Mesothelial cell of epicardium (in vitro differentiated cells): ENCODE measurements at regions not wholly inside any gene's neighbourhood (a gene's known extent, or its start where the extent isn't known, plus 50 kb on each side); places are given as distances from the start of the nearest gene placed in this dataset.

Source experiments
- DNase-seq, 2 experiments: peaks; one replicate each; pipeline ENCODE4 v3.0.0; 2021; ENCODE audit warnings: low spot score in 2 of 2; ENCODE audit not compliant: unreplicated experiment in 2 of 2
- H3K27ac Mint-ChIP-seq: 2 replicates; pipeline ENCODE4 v1.8.0; 2021; ENCODE audit warnings: mixed read lengths
- H3K27me3 Mint-ChIP-seq: 2 replicates; pipeline ENCODE4 v1.8.0; 2021; ENCODE audit warnings: low read depth, mixed read lengths
- H3K36me3 Mint-ChIP-seq: 2 replicates; pipeline ENCODE4 v1.8.0; 2021; ENCODE audit warnings: mixed read lengths
- H3K4me1 Mint-ChIP-seq: 2 replicates; pipeline ENCODE4 v1.8.0; 2021; ENCODE audit warnings: mixed read lengths
- H3K4me3 Mint-ChIP-seq: 2 replicates; pipeline ENCODE4 v1.8.0; 2021; ENCODE audit warnings: mild to moderate bottlenecking, moderate library complexity, mixed read lengths
- H3K9me3 Mint-ChIP-seq: 2 replicates; pipeline ENCODE4 v1.8.0; 2021; ENCODE audit warnings: mixed read lengths
- TF ChIP-seq, protein P1 (sequence below): fragments of 200-600 bp; sonication (generic); IDR thresholded peaks from one replicate; pipeline ENCODE4 v1.5.0; 2021; ENCODE audit warnings: antibody characterized with exemption; ENCODE audit not compliant: unreplicated experiment

DNA sequence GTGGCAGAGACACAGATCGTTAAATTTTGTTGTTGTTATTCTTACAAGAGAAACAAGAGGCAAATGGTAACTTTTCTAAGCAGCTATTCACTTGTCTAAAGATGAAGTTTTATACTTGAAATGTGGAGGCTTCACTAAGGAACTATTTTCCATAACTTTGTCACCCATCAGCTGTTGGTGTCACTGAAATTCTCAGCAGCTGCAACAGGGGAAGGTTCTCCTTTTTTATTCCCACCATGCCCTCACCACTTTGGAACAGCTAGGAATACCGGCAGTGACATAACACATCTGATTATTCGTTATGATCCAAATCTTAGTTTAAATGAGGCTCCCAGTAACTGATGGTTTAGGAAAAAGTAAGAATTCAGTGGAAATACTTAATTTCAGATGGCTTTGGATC is 147.0 kb upstream of the LEF1 start:
- TF ChIP-seq, protein P1, sequence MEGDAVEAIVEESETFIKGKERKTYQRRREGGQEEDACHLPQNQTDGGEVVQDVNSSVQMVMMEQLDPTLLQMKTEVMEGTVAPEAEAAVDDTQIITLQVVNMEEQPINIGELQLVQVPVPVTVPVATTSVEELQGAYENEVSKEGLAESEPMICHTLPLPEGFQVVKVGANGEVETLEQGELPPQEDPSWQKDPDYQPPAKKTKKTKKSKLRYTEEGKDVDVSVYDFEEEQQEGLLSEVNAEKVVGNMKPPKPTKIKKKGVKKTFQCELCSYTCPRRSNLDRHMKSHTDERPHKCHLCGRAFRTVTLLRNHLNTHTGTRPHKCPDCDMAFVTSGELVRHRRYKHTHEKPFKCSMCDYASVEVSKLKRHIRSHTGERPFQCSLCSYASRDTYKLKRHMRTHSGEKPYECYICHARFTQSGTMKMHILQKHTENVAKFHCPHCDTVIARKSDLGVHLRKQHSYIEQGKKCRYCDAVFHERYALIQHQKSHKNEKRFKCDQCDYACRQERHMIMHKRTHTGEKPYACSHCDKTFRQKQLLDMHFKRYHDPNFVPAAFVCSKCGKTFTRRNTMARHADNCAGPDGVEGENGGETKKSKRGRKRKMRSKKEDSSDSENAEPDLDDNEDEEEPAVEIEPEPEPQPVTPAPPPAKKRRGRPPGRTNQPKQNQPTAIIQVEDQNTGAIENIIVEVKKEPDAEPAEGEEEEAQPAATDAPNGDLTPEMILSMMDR, result no peak
- Mint-ChIP-seq H3K4me1 (peaks cover 18% of the 10 kb centered on the region), H3K27ac (no peak overlapping the region), H3K9me3 (peaks cover 10% of the 10 kb centered on the region), H3K27me3 (no peaks in the 10 kb centered on the region), H3K36me3 (no peaks in the 10 kb centered on the region), H3K4me3 (no peak overlapping the region)
- no peak for DNase-seq

DNA sequence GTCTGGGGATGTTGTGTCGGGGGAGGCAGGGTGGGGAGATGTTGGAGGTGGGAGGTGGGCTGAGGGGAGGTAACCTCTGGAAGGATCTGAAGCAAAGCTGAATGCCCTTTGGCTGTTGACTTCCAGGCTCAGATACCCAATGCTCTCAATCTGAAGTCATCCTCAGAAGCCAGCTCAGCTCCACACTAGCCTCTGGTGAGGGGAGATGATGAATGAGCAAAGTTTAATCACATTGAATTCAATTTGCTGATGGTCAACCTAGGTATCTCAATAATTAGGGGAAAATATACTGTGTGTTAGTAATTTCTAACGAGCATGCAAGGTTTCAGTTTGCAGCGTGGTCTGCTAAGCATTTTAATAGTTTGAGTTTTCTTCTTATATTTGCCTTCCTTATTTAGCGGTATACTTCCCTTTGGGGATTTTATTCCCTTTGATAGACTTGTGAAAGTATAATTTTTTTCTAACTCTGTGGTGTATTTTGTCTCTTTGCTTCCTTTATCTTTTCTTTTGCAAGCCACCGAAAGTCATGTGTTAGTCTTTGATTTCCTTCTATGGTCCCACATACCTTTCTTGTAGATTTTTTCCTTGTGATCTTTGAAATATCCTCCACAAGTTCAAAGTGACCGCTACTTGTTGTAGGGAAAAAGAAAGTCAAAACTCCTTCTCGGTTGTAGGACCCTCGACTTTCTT is 146.3 kb upstream of the LEF1 start:
- H3K36me3 Mint-ChIP-seq, result no peaks in the 10 kb centered on the region
- no peak overlapping the region for H3K27ac Mint-ChIP-seq
- DNase-seq, result no peak
- no peak overlapping the region for H3K4me3 Mint-ChIP-seq
- no peaks in the 10 kb centered on the region for H3K27me3 Mint-ChIP-seq
- TF ChIP-seq, protein P1, result no peak
- peaks cover 10% of the 10 kb centered on the region for H3K9me3 Mint-ChIP-seq
- H3K4me1 Mint-ChIP-seq, result peaks cover 15% of the 10 kb centered on the region

DNA sequence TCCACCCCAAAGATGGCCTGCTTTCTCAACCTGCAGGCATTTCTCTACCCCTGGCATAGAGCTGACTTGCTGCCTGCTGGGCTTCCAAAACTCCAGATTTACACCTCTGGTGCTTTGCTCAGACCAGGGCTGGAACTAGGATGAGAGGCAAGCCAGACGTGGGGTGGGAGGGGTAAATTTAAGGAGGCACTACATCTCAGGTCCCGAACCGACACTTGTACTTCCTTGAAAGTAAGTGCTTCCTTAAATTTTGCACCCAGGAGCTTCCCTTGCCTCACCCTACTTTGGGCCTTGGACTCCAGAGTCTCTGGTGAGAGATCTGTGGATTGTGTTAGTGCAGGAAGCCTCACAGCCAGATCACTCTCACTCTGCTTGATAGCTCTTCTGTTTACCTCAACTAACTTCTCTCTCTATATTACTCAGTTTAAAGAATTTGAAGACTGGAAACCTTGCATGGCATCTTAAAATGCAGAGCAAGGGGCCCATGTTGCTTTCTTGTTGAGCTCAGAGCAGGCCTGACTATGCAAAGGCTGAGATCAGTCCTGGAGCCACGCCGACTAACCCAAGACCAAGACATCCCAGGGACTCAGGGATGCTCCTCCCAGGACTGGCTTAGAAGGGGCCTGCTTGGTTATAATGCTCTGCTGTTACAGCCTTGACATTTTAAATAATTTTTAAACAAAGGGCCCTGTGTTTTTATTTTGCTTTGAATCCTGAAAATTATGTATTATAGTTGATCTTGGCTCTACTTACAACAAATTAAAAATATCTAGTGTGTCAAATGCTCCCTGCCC is 145.0 kb upstream of the LEF1 start:
- Mint-ChIP-seq H3K4me3 (no peak overlapping the region), H3K4me1 (peaks cover 11% of the 10 kb centered on the region), H3K36me3 (no peaks in the 10 kb centered on the region), H3K9me3 (peaks cover 15% of the 10 kb centered on the region), H3K27ac (no peak overlapping the region), H3K27me3 (no peaks in the 10 kb centered on the region)
- TF ChIP-seq, protein P1, result no peak
- DNase-seq, result no peak

DNA sequence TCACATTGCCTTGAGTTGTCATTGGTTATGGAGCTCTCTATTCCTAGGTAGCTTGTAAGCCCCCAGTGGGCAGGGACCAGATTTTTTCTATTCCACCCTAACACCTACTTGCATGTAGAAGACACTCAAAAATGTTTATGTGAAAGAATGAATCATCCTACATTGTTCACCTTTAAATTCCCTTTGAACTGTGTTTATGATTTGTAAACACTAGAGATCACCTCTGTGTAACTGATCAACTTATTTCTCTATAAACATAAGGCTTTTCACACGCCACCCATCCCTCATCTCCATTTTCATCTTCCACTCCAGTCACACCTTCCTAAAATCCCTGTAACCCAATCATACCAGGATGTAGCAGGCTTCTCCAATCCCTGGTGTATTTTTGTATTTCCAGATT is 142.6 kb upstream of the LEF1 start:
- DNase-seq, result no peak
- H3K4me1 Mint-ChIP-seq, result peaks cover 11% of the 10 kb centered on the region
- H3K4me3 Mint-ChIP-seq, result no peak overlapping the region
- no peaks in the 10 kb centered on the region for H3K36me3 Mint-ChIP-seq
- peaks cover 2% of the 10 kb centered on the region for H3K27me3 Mint-ChIP-seq
- TF ChIP-seq, protein P1, result no peak
- peaks cover 15% of the 10 kb centered on the region for H3K9me3 Mint-ChIP-seq
- no peak overlapping the region for H3K27ac Mint-ChIP-seq

DNA sequence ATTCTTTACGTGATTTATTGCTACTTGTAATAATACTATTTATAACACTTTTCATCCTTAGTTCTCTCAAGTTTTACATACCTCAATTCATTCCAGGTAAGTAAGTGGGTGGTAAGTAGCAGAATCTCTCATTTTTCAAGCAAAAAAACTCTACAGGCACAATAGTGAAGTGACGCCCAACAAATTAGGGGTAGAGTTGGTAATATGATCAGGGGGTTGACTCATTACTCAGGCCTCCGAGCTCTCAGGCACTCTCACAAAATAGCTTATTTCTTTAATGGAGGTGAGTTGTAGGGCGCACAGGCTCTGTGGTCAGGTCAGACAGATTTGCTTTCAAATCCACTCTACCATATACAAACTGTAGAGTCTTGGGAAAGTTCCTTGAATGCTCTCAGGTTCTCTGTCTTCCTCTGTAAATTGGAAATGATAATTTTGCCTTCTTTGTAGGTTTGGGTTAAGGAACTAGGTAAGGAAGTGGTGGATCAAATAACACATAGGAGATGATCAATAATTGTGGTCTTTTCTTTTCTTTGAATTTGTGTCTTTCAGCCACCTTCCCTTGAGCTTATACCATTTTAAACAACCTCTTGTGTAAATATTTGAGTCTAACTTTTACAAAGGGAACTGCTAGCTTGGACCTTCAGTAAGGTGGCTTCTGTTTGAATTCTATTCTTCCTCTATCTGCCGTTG is 134.9 kb upstream of the LEF1 start:
- DNase-seq, result no peak

More for the DNA sequence above, 134.9 kb upstream of the LEF1 start:
- Mint-ChIP-seq H3K4me1 (peaks cover 26% of the 10 kb centered on the region), H3K9me3 (peaks cover 17% of the 10 kb centered on the region), H3K27me3 (peaks cover 4% of the 10 kb centered on the region), H3K4me3 (no peak overlapping the region), H3K27ac (no peak overlapping the region), H3K36me3 (no peaks in the 10 kb centered on the region)
- TF ChIP-seq, protein P1, result no peak
